Bronchial epithelial cell (primary cell): ENCODE measurements at regions not wholly inside any gene's neighbourhood (a gene's known extent, or its start where the extent isn't known, plus 50 kb on each side); places are given as distances from the start of the nearest gene placed in this dataset.

Experiments used
- DNase-seq: peaks from one replicate; pipeline ENCODE4 v3.0.0-alpha.2; 2010; ENCODE audit warnings: low read depth
- FAIRE-seq: peaks from 2 replicates; lab custom pipeline; 2011; peaks lifted over from hg19 to GRCh38; lab: Jason Lieb, UNC
- H3K27me3 ChIP-seq: 2 replicates; pipeline ENCODE4 v1.5.1; 2011; ENCODE audit warnings: low read length; ENCODE audit not compliant: control insufficient read depth, insufficient read depth
- H3K36me3 ChIP-seq: 2 replicates; pipeline ENCODE4 v1.5.1; 2011; ENCODE audit warnings: low read length; ENCODE audit not compliant: control insufficient read depth, insufficient read depth
- H3K4me3 ChIP-seq: 2 replicates; pipeline ENCODE4 v1.5.1; 2011; ENCODE audit warnings: mild to moderate bottlenecking, low read depth, low read length, control low read depth
- TF ChIP-seq, protein P1 (sequence below): IDR thresholded peaks from 2 replicates; pipeline ENCODE4 v1.5.1; 2011; ENCODE audit warnings: mild to moderate bottlenecking, moderate library complexity, low read length, control low read depth, inconsistent platforms; ENCODE audit not compliant: insufficient read depth, severe bottlenecking

DNA sequence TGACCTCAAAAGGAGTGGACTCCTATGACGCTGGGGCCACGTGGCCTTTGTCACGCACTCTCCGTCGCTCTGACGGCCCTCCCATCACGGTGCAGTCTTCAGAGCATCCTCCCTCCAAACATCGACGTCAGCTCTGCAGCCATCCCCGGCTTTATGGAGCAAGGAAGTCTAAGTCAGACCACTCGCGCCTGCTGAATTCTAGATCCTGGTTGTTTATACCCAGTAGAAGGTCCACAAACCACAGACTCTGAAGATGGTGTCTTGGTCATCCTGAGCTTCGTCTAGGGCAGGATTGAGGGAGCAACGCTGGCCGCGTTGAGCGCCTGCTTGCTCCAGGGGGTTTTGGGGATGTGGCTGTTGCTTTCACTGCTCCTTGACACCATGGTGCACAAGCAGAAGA lies 228.0 kb upstream of the SALL3 start:
- DNase-seq (no peak), FAIRE-seq (no peak)
- no peak overlapping the region for H3K4me3 ChIP-seq

DNA sequence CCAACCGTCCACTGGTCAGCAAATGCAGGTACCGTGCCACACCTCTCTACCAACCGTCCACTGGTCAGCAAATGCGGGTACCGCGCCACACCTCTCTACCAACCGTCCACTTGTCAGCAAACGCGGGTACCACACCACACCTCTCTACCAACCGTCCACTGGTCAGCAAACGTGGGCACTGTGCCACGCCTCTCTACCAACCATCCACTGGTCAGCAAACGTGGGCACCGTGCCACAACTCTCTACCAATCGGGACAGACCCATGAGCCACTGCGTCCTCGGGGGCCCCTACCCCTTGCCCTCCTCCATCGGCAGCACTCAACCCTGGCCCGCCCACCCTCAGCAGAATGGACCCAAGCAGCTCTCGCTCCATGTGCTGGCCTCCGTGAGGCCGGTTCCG lies 226.4 kb upstream of the SALL3 start:
- TF ChIP-seq, protein P1, sequence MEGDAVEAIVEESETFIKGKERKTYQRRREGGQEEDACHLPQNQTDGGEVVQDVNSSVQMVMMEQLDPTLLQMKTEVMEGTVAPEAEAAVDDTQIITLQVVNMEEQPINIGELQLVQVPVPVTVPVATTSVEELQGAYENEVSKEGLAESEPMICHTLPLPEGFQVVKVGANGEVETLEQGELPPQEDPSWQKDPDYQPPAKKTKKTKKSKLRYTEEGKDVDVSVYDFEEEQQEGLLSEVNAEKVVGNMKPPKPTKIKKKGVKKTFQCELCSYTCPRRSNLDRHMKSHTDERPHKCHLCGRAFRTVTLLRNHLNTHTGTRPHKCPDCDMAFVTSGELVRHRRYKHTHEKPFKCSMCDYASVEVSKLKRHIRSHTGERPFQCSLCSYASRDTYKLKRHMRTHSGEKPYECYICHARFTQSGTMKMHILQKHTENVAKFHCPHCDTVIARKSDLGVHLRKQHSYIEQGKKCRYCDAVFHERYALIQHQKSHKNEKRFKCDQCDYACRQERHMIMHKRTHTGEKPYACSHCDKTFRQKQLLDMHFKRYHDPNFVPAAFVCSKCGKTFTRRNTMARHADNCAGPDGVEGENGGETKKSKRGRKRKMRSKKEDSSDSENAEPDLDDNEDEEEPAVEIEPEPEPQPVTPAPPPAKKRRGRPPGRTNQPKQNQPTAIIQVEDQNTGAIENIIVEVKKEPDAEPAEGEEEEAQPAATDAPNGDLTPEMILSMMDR = no peak
- Histone ChIP-seq H3K27me3 (no peaks in the 10 kb centered on the region), H3K4me3 (no peak overlapping the region), H3K36me3 (no peaks in the 10 kb centered on the region)
- DNase-seq (no peak), FAIRE-seq (no peak)

More for the DNA sequence above, 228.0 kb upstream of the SALL3 start:
- TF ChIP-seq, protein P1 = no peak
- Histone ChIP-seq H3K36me3 (no peaks in the 10 kb centered on the region), H3K27me3 (no peaks in the 10 kb centered on the region)

DNA sequence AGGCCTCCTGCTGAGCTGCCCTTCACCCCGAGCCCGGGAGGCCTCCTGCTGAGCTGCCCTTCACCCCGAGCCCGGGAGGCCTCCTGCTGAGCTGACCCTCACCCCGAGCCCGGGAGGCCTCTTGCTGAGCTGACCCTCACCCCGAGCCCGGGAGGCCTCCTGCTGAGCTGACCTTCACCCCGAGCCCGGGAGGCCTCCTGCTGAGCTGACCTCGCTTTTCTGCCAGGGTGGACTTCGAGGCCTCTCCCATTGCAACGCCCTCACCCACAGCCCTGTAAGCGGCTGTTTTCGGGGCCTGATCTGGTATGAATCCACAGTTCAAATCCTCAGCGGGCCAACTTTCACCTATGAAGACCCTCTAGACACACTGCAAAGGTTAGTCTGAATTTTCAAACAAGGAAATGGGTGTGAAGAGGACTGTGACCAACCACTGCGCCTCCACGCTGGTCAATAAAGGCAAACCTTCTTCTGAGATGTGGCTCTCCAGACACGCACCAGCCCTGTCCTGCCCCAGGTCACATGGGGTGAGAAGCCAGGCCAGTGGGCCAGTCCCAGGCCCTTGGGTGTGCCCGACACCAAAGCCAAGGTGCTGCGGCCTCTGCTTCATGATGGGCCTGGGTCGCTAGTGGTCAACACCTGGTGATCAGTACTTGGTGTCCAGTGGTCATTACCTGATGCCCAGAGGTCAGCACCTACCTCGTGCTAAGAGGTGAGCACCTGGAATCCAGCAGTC lies 225.1 kb upstream of the SALL3 start:
- H3K27me3 ChIP-seq = no peaks in the 10 kb centered on the region
- DNase-seq (no peak), FAIRE-seq (no peak)
- H3K4me3 ChIP-seq = no peak overlapping the region
- H3K36me3 ChIP-seq = no peaks in the 10 kb centered on the region
- TF ChIP-seq, protein P1 = no peak

DNA sequence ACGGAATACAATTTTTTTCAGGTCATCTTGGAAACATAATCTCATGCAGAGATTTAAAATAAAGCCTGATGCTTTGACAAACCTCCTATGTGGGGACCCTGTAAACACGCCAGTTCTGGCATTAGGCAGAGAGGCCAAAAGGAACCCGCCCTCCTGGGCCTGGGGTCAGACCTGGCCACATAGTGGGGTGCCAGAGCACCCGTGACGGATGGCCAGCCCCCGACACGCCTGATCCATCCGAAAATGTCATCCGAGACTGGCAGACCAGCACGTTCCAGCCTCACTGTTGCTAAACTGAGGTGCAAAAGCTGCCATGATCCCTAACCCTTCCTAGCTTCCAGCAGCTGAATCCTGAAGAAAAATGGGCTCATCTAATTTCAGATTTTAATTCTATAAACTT lies 222.6 kb upstream of the SALL3 start:
- FAIRE-seq (no peak), DNase-seq (no peak)
- TF ChIP-seq, protein P1 = no peak

DNA sequence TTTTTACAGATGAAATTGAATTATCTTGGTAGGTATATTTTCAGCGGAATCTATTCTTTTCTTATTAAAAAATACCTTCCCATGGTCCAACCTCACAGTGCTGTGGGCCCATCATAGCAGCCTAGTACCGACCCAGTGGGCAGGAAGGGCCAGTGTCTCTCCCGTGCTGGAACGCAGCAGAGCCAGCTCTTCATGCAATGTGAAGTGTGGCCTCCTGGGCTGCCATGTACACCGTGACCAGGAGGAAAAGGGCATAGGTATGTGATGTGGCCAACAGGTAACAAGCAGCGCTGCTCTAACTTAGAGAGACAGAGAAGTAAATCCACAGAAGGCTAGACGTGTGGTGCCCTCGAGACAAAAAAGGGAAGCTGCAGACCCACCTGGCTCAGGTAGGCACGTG lies 221.1 kb upstream of the SALL3 start:
- Histone ChIP-seq H3K27me3 (no peaks in the 10 kb centered on the region), H3K4me3 (no peak overlapping the region), H3K36me3 (no peaks in the 10 kb centered on the region)
- FAIRE-seq (no peak), DNase-seq (no peak)
- TF ChIP-seq, protein P1 = no peak

More for the DNA sequence above, 222.6 kb upstream of the SALL3 start:
- Histone ChIP-seq H3K36me3 (no peaks in the 10 kb centered on the region), H3K4me3 (no peak overlapping the region), H3K27me3 (no peaks in the 10 kb centered on the region)

DNA sequence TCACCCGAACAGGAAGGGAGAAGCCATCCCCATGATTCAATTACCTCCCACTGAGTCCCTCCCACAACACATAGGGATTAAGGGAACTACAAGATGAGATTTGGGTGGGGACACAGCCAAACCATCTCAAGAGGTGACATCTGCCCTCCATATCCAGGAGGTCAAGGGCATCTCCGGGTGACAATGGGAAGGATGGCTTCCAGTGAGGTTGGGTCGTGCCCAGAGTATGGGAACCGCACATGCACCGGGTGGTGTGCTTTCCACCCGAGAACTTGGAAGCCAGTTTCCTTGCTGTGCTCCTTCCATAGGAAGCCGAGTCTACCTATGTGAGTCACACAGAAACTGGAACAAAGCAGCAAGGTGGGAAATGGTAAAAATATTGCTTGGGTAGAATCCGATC lies 216.9 kb upstream of the SALL3 start:
- no peak overlapping the region for H3K4me3 ChIP-seq
- TF ChIP-seq, protein P1 = no peak
- H3K36me3 ChIP-seq = no peaks in the 10 kb centered on the region
- FAIRE-seq (no peak), DNase-seq (no peak)
- H3K27me3 ChIP-seq = no peaks in the 10 kb centered on the region
